ENCODE measurements at regions not wholly inside any gene's neighbourhood (a gene's known extent, or its start where the extent isn't known, plus 50 kb on each side); places are given as distances from the start of the nearest gene placed in this dataset.

DNA sequence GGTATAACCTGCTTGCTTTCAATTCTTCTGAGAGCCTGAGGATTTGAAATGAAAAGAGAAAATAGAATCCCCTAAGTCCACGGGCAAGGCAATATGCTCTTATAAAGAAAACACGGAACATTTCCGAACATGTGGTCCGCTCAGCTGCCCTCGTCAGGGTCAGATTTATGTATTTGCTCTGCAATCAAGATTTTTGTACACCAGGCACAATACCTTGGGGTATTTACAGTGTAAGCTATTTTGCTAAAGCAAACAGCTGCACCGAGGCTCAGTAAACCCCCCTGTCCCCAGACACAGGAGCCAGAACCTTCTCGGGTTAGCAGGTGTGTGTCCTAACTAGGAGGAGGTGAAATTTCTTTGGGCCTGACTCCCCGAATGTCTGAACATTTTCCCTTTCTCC is 155.8 kb upstream of the LRIG1 start:
- in situ Hi-C loops (cut with MboI; ENCODE audit: low pct_unique_long_range_greater_than_20kb, low sequenced_read_pairs, unreplicated experiment): no loop called here
- TF ChIP-seq, protein P1, sequence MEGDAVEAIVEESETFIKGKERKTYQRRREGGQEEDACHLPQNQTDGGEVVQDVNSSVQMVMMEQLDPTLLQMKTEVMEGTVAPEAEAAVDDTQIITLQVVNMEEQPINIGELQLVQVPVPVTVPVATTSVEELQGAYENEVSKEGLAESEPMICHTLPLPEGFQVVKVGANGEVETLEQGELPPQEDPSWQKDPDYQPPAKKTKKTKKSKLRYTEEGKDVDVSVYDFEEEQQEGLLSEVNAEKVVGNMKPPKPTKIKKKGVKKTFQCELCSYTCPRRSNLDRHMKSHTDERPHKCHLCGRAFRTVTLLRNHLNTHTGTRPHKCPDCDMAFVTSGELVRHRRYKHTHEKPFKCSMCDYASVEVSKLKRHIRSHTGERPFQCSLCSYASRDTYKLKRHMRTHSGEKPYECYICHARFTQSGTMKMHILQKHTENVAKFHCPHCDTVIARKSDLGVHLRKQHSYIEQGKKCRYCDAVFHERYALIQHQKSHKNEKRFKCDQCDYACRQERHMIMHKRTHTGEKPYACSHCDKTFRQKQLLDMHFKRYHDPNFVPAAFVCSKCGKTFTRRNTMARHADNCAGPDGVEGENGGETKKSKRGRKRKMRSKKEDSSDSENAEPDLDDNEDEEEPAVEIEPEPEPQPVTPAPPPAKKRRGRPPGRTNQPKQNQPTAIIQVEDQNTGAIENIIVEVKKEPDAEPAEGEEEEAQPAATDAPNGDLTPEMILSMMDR (IDR thresholded peaks at IDR 0.05; ENCODE audit: extremely low read depth, insufficient read depth, missing control alignments): no peak
- no peak for DNase-seq (ENCODE audit: low spot score)

DNA sequence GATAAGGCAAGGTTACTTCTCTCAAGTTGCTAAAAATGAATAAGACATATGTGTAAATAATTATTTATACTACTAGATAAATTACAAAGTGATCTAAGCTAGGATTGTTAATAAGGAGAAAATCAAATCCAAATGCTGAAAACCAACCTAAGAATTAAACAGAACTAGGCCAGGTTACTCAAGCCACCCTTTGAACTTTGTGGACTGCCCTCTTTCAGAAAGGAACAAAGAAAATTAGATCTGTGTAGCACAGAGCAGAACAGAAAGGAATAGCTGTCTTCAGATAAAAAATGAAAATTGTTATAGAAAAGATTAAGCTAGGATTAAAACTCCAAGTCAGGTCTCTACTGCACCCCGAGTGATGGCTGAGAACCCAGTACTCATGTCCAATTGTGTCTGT is 158.2 kb upstream of the LRIG1 start:
- TF ChIP-seq, protein P1 (IDR thresholded peaks at IDR 0.05; ENCODE audit: extremely low read depth, insufficient read depth, missing control alignments): no peak
- DNase-seq (ENCODE audit: low spot score): no peak
- in situ Hi-C loops (cut with MboI; ENCODE audit: low pct_unique_long_range_greater_than_20kb, low sequenced_read_pairs, unreplicated experiment): no loop called here

DNA sequence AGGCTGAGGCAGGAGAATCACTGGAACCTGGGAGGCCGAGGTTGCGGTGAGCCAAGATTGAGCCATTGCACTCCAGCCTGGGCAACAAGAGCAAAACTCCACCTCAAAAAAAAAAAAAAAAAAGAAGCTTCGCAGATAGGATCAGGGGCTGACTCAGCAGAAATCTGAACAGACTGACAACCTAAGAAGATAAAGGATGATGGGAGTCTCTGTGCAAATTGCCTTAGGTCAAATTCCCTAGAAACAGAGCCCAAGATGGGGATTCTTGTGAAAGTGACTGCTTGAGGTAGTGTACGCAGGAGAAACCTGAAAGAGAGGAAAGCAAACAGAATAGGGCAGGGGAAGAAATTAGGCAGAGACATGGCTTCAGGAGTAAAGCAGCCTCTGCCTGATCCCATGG is 160.8 kb upstream of the LRIG1 start:
- TF ChIP-seq, protein P1 (IDR thresholded peaks at IDR 0.05; ENCODE audit: extremely low read depth, insufficient read depth, missing control alignments): no peak
- in situ Hi-C loops (cut with MboI; ENCODE audit: low pct_unique_long_range_greater_than_20kb, low sequenced_read_pairs, unreplicated experiment): no loop called here
- DNase-seq (ENCODE audit: low spot score): no peak

DNA sequence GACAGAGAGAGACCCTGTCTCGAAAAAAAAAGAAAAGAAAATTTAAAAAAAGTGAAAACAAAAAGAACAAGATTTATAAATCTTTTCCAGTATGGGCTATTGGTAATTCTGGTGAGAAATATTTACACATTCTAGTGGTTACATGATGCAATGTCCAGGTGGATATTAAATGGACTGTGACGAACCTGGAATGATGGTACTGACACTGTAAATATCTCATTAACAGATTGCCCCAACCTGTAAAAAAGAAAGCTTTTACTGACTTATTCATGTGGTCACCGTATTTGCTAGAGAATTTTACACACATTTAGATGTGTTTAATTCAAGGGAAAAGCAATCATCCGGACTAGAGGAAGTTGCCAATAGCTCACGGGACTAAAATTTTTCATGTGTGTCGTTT is 162.1 kb upstream of the LRIG1 start:
- no peak for DNase-seq (ENCODE audit: low spot score)
- in situ Hi-C loops (cut with MboI; ENCODE audit: low pct_unique_long_range_greater_than_20kb, low sequenced_read_pairs, unreplicated experiment): no loop called here
- TF ChIP-seq, protein P1 (IDR thresholded peaks at IDR 0.05; ENCODE audit: extremely low read depth, insufficient read depth, missing control alignments): no peak

DNA sequence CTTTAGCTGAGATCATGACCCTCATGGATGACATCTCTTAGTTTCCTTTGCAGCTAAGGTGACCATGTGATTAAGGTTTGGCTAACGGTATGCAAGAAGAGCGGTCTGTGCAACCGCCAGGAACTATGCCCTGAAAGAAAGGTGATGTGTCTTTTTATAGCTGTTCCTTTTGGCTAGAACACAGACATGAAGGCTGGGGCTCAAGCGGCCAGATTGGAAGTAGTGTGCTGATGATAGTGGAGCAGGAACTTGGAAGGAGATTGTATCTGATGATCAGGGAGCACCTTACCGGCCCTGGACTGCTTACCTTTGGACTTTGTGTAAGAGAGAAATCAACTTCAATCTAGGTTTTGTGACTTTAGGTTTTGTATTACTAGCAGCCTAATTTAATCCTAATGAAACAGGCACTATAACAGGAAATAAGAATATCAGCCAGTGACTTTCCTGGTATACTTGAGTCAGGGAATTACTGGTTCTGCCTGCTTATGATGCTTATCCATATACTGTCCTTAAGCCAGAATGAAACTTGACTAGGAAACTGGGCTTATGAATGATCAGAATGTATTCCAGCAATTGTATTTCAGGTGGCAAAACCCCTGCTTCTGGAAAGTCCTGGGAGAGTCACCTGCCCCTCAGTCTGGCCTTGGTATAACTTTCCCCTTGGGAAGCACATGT is 164.3 kb upstream of the LRIG1 start:
- in situ Hi-C loops (cut with MboI; ENCODE audit: low pct_unique_long_range_greater_than_20kb, low sequenced_read_pairs, unreplicated experiment): no loop called here
- no peak for DNase-seq (ENCODE audit: low spot score)
- TF ChIP-seq, protein P1 (IDR thresholded peaks at IDR 0.05; ENCODE audit: extremely low read depth, insufficient read depth, missing control alignments): no peak

DNA sequence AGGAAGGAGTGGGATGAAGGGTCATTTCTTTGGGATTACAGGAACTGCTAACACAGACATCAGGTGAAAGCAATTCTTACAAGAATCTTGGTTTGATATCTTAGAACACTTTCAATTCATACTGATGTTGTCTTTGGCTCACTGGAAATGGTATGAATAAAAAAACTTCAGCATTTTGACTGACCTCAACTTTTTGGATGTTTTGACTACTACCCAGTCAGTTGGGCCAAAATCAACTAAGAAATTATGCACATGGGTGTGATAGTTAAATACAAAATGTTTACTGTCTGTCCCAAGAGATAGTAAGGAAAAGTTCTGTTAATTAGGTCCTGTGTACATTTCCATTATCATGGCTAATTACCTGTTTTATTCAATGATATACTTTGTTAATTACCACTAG is 165.5 kb upstream of the LRIG1 start:
- TF ChIP-seq, protein P1 (IDR thresholded peaks at IDR 0.05; ENCODE audit: extremely low read depth, insufficient read depth, missing control alignments): no peak
- in situ Hi-C loops (cut with MboI; ENCODE audit: low pct_unique_long_range_greater_than_20kb, low sequenced_read_pairs, unreplicated experiment): no loop called here
- DNase-seq (ENCODE audit: low spot score): no peak

All from GM13977 (cell line).